Suprapubic skin (tissue), 4 donors: ENCODE measurements at regions not wholly inside any gene's neighbourhood (a gene's known extent, or its start where the extent isn't known, plus 50 kb on each side); places are given as distances from the start of the nearest gene placed in this dataset.

Source experiments
- DNase-seq, 2 donors: peaks; one replicate each; pipeline ENCODE4 v3.0.0-alpha.2; 2019; ENCODE audit warnings: low spot score in 2 of 2
- H3K27ac ChIP-seq: fragments of 200-600 bp; sonication (generic); one replicate; pipeline ENCODE4 v1.5.1; 2019
- H3K27me3 ChIP-seq: fragments of 200-600 bp; sonication (generic); one replicate; pipeline ENCODE4 v1.5.1; 2019
- H3K36me3 ChIP-seq: fragments of 200-600 bp; sonication (generic); one replicate; pipeline ENCODE4 v1.5.1; 2019
- H3K4me1 ChIP-seq: fragments of 200-600 bp; sonication (generic); one replicate; pipeline ENCODE4 v1.5.1; 2019
- H3K4me3 ChIP-seq: fragments of 200-600 bp; sonication (generic); one replicate; pipeline ENCODE4 v1.5.1; 2019; ENCODE audit warnings: mild to moderate bottlenecking
- H3K9me3 ChIP-seq: fragments of 200-600 bp; sonication (generic); one replicate; pipeline ENCODE4 v1.5.1; 2019
- CTCF ChIP-seq, 2 donors: fragments of 200-600 bp in 1 of 2; fragments of 450-650 bp in 1 of 2; sonication (generic) in 1 of 2; IDR thresholded peaks; one replicate each; pipeline ENCODE4 v1.5.1; 2016 to 2019; ENCODE audit warnings: antibody characterized with exemption in 2 of 2, mild to moderate bottlenecking in 1 of 2, moderate library complexity in 1 of 2
- EP300 ChIP-seq: sonication (generic); formaldehyde crosslinking; IDR thresholded peaks from one replicate; pipeline ENCODE4 v1.6.1; 2017; ENCODE audit warnings: antibody characterized with exemption
- POLR2A ChIP-seq, 2 donors: fragments of 450-650 bp; IDR thresholded peaks; one replicate each; pipeline ENCODE4 v1.6.1; 2017; ENCODE audit warnings: antibody characterized with exemption in 2 of 2, mild to moderate bottlenecking in 2 of 2, moderate library complexity in 2 of 2
- POLR2AphosphoS5 ChIP-seq, 3 donors: sonication (generic); formaldehyde crosslinking; IDR thresholded peaks; one replicate each; pipeline ENCODE4 v1.6.1; 2017; ENCODE audit warnings: antibody characterized with exemption in 3 of 3
- WGBS: methylation state at CpG from one replicate; pipeline ENCODE4 v1.1.5; 2018; 5-methylcytosine and 5-hydroxymethylcytosine counted together

DNA sequence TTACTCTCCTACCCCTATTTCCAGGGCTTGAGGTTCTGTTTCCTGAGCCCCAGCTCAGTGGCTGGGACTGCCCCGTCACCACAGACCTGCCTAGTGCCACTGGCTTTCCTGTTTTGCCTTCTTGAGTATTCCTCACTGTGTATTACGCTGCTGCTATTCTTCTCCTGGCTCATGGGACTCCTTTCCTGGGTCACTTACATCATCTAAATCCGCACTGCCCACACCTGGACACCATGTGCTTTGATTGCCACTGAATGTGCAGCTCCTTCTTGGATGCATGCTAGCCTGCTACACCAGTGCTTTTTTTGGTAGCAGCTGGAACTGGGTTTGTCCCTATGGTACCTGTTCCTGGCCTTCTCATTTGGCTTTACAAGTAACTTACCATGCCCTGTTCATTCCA, 96.6 kb upstream of the PTPRM start:
- DNase-seq, result no peak
- no peaks in the 10 kb centered on the region for H3K27me3 ChIP-seq
- TF ChIP-seq POLR2A (IDR thresholded peaks at IDR 0.05) (no peak), POLR2AphosphoS5 (IDR thresholded peaks at IDR 0.05) (no peak), CTCF (IDR thresholded peaks at IDR 0.05) (no peak), EP300 (no peak)
- no peak overlapping the region for H3K27ac ChIP-seq
- H3K9me3 ChIP-seq, result no peaks in the 10 kb centered on the region
- no peak overlapping the region for H3K4me3 ChIP-seq
- 78% methylated on average over 3 of the region's 3 CpGs for WGBS
- H3K36me3 ChIP-seq, result no peaks in the 10 kb centered on the region
- H3K4me1 ChIP-seq, result no peaks in the 10 kb centered on the region

- H3K4me3 ChIP-seq, result no peak overlapping the region
- H3K27me3 ChIP-seq, result no peaks in the 10 kb centered on the region
- no peak for DNase-seq
- no peaks in the 10 kb centered on the region for H3K4me1 ChIP-seq
- TF ChIP-seq CTCF (IDR thresholded peaks at IDR 0.05), result no peak
- TF ChIP-seq EP300, result no peak
- TF ChIP-seq POLR2A (IDR thresholded peaks at IDR 0.05), result no peak
- no peaks in the 10 kb centered on the region for H3K9me3 ChIP-seq
- WGBS, result 76% methylated on average over 6 of the region's 6 CpGs
- no peaks in the 10 kb centered on the region for H3K36me3 ChIP-seq
- no peak overlapping the region for H3K27ac ChIP-seq
Measured at GRCh38 chr18:7476386-7476785, 90.7 kb upstream of the PTPRM start.

DNA sequence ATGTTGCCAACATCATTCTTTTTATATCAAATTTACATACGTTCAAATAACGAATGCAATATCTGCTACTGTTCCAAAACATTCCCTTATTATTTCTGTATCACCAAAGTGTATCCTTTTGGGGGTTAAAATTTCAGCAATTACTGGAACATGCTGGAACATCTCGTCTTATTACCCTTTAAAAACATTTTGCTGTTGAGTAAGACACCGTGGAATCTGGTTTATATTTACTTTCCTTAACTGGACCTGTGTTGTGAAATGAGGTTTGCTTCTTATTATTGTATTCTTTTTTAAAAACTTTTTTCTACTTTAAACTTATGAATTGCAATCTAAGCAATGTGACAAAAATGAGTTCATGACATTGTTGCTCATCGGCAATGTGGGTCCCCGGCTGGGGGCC, 87.4 kb upstream of the PTPRM start:
- peak; percentile 20 for TF ChIP-seq EP300
- no peak for TF ChIP-seq CTCF (IDR thresholded peaks at IDR 0.05)
- Histone ChIP-seq H3K36me3 (no peaks in the 10 kb centered on the region), H3K4me3 (no peak overlapping the region), H3K27me3 (no peaks in the 10 kb centered on the region), H3K27ac (peak overlapping the region; percentile 24), H3K9me3 (no peaks in the 10 kb centered on the region), H3K4me1 (no peaks in the 10 kb centered on the region)
- DNase-seq, result no peak
- 47% methylated on average over 6 of the region's 6 CpGs for WGBS

DNA sequence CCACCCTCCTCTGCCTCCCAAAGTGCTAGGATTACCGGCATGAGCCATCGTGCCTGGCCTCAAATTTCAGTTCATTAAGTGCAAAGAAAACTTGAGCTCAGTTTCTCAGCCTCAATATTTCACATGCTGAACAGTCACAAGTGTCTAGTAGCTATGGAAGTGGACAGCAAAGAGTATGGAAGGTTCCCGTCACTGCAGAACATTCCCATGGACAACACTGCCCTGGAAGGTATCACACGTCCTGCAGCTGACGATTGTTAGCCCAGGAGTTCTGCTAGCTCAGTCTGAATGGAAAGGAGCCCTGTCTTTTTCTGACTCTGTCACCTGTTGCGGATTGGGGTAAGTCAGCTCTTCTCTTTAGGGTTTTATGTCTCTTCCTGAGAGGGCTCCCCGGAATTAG, 86.2 kb upstream of the PTPRM start:
- Histone ChIP-seq H3K27ac (no peak overlapping the region), H3K27me3 (no peaks in the 10 kb centered on the region)
- DNase-seq, result no peak

GRCh38 chr18:7482342-7482741, 84.8 kb upstream of the PTPRM start:
- no peak for TF ChIP-seq CTCF (IDR thresholded peaks at IDR 0.05)
- TF ChIP-seq EP300, result no peak
- TF ChIP-seq POLR2AphosphoS5 (IDR thresholded peaks at IDR 0.05), result no peak
- no peak for TF ChIP-seq POLR2A (IDR thresholded peaks at IDR 0.05)
- Histone ChIP-seq H3K27ac (no peak overlapping the region), H3K36me3 (no peaks in the 10 kb centered on the region), H3K4me1 (no peaks in the 10 kb centered on the region), H3K27me3 (no peaks in the 10 kb centered on the region), H3K9me3 (no peaks in the 10 kb centered on the region), H3K4me3 (no peak overlapping the region)
- no peak for DNase-seq

More for the DNA sequence above, 86.2 kb upstream of the PTPRM start:
- Histone ChIP-seq H3K4me1 (no peaks in the 10 kb centered on the region), H3K9me3 (no peaks in the 10 kb centered on the region), H3K4me3 (no peak overlapping the region), H3K36me3 (no peaks in the 10 kb centered on the region)
- TF ChIP-seq POLR2AphosphoS5 (IDR thresholded peaks at IDR 0.05) (no peak), POLR2A (IDR thresholded peaks at IDR 0.05) (no peak)
- WGBS, result 88% methylated on average over 7 of the region's 7 CpGs

DNA sequence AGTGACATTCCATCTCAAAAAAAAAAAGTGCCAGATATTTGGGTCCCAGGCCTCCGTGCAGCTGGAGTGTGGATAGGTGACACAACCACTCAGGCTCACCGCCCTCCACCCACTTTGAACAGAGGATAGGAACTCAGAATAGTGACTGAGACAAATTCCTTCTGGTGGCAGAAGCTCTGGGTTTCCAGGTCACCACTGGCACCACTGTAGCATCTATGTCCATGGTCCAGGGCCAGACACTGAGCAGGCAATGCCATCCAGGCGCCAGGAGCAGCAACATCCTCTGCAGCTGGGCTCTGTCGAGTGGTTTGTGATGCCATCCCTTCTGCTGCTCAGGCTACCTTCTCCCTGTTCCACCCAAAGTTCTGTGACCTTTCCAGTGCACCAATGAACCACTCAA, 81.5 kb upstream of the PTPRM start:
- Histone ChIP-seq H3K27me3 (no peaks in the 10 kb centered on the region), H3K9me3 (no peaks in the 10 kb centered on the region), H3K4me1 (no peaks in the 10 kb centered on the region), H3K27ac (no peak overlapping the region), H3K4me3 (no peak overlapping the region), H3K36me3 (no peaks in the 10 kb centered on the region)
- 89% methylated on average over 4 of the region's 4 CpGs for WGBS
- TF ChIP-seq POLR2A (IDR thresholded peaks at IDR 0.05), result no peak
- TF ChIP-seq CTCF (IDR thresholded peaks at IDR 0.05), result no peak
- no peak for DNase-seq
